B cell (primary cell): ENCODE measurements at regions not wholly inside any gene's neighbourhood (a gene's known extent, or its start where the extent isn't known, plus 50 kb on each side); places are given as distances from the start of the nearest gene placed in this dataset.
"Not testable (repeated sequence)": the region's sequence is repeated elsewhere in the genome, so short reads cannot be mapped to it uniquely, and the experiment has no call there.

Source experiments
- ATAC-seq: fragments of 200-7000 bp; cut with Tn5 transposase; one replicate; pipeline ENCODE4 v1.10.0; 2021; ENCODE audit warnings: low read depth, mild to moderate bottlenecking, moderate number of reproducible peaks, moderate library complexity
- CTCF ChIA-PET: fragments of 350-600 bp; sonication (Branson Sonifier 250); formaldehyde crosslinking; loops from one replicate; lab custom pipeline; 2021; ENCODE audit warnings: antibody characterized with exemption, inconsistent platforms; lab: Charles Lee
- POLR2A ChIA-PET: fragments of 350-600 bp; sonication (Branson Sonifier 250); formaldehyde crosslinking; loops from one replicate; lab custom pipeline; 2021; ENCODE audit warnings: antibody characterized with exemption; lab: Charles Lee
- DNase-seq: peaks from one replicate; pipeline ENCODE4 v3.0.0; 2013
- H2AFZ ChIP-seq: 2 replicates; pipeline ENCODE4 v1.6.1; 2012; ENCODE audit warnings: mild to moderate bottlenecking, low read depth, low read length; ENCODE audit not compliant: insufficient read depth, poor library complexity, severe bottlenecking
- H3K27ac ChIP-seq, 2 donors: 1 replicate in 1 of 2; 2 replicates in 1 of 2; pipeline ENCODE4 v1.5.1; 2012 to 2013; ENCODE audit warnings: low read length in 2 of 2, mild to moderate bottlenecking in 2 of 2, moderate library complexity in 1 of 2
- H3K27me3 ChIP-seq, 4 experiments: fragments of 200-600 bp in 1 of 4; sonication (generic) in 1 of 4; replicated peaks in 1 of 4; 1 replicate in 2 of 4; 2 replicates in 2 of 4; pipeline versions ENCODE4 v1.6.1 to v1.7.0; 2013 to 2016; ENCODE audit warnings: low read length in 3 of 4, mild to moderate bottlenecking in 2 of 4, mixed read lengths in 1 of 4, moderate library complexity in 1 of 4; ENCODE audit not compliant: insufficient read depth in 4 of 4, control insufficient read depth in 3 of 4; ENCODE audit errors: control extremely low read depth in 1 of 4
- H3K36me3 ChIP-seq, 2 experiments: replicated peaks in 1 of 2; 1 replicate in 1 of 2; 2 replicates in 1 of 2; pipeline versions ENCODE4 v1.6.1 to v1.7.1; 2013; ENCODE audit warnings: low read length in 1 of 2; ENCODE audit not compliant: insufficient read depth in 2 of 2, control insufficient read depth in 1 of 2; ENCODE audit errors: control extremely low read depth in 1 of 2, extremely low read depth in 1 of 2
- H3K4me1 ChIP-seq, 2 donors: fragments of 200-600 bp in 1 of 2; sonication (generic) in 1 of 2; 1 replicate in 1 of 2; 2 replicates in 1 of 2; pipeline versions ENCODE4 v1.5.1 to v1.6.1; 2013 to 2017; ENCODE audit warnings: low read length in 2 of 2; ENCODE audit not compliant: control insufficient read depth in 2 of 2, insufficient read depth in 2 of 2
- H3K4me2 ChIP-seq: replicated peaks from 2 replicates; pipeline ENCODE3; 2012; ENCODE audit warnings: mild to moderate bottlenecking, low read depth, low read length; ENCODE audit not compliant: poor library complexity, severe bottlenecking
- H3K4me3 ChIP-seq, 5 experiments: fragments of 200-600 bp in 1 of 5; sonication (generic) in 1 of 5; 1 replicate in 3 of 5; 2 replicates in 2 of 5; pipeline versions ENCODE4 v1.5.1 to v1.7.0; 2011 to 2016; ENCODE audit warnings: low read length in 4 of 5, mild to moderate bottlenecking in 4 of 5, low read depth in 2 of 5, control low read depth in 1 of 5, moderate library complexity in 1 of 5; ENCODE audit not compliant: insufficient read depth in 1 of 5; ENCODE audit errors: control extremely low read depth in 1 of 5, extremely low read depth in 1 of 5
- H3K79me2 ChIP-seq: fragments of 200-600 bp; sonication (generic); one replicate; pipeline ENCODE4 v1.6.0; 2016; ENCODE audit warnings: low read length; ENCODE audit not compliant: control insufficient read depth, insufficient read depth
- H3K9ac ChIP-seq: fragments of 200-600 bp; sonication (generic); 2 replicates; pipeline ENCODE4 v1.6.1; 2017; ENCODE audit warnings: mild to moderate bottlenecking, low read length, moderate library complexity
- H3K9me3 ChIP-seq, 3 donors: one replicate each; pipeline versions ENCODE4 v1.6.1 to v1.7.1; 2013; ENCODE audit warnings: low read length in 2 of 3; ENCODE audit not compliant: control insufficient read depth in 2 of 3, insufficient read depth in 1 of 3; ENCODE audit errors: control extremely low read depth in 1 of 3
- H4K20me1 ChIP-seq: 2 replicates; pipeline ENCODE4 v1.6.0; 2012; ENCODE audit warnings: mild to moderate bottlenecking, low read length; ENCODE audit not compliant: insufficient read depth, control insufficient read depth, poor library complexity, severe bottlenecking
- H3K27ac Mint-ChIP-seq: one replicate; pipeline ENCODE4 v1.8.0; 2021; ENCODE audit warnings: mixed read lengths
- H3K27me3 Mint-ChIP-seq: one replicate; pipeline ENCODE4 v1.8.0; 2021; ENCODE audit warnings: mixed read lengths
- H3K4me1 Mint-ChIP-seq: one replicate; pipeline ENCODE4 v1.8.0; 2021; ENCODE audit warnings: mixed read lengths
- H3K4me3 Mint-ChIP-seq: one replicate; pipeline ENCODE4 v1.8.0; 2021; ENCODE audit warnings: mixed read lengths
- H3K9me3 Mint-ChIP-seq: one replicate; pipeline ENCODE4 v1.8.0; 2022; ENCODE audit warnings: mixed read lengths; ENCODE audit not compliant: insufficient read depth
- EZH2 ChIP-seq: IDR thresholded peaks from 2 replicates; pipeline ENCODE4 v1.6.1; 2012; ENCODE audit warnings: borderline replicate concordance, low read depth, mild to moderate bottlenecking, moderate library complexity, low read length; ENCODE audit not compliant: insufficient read depth, poor library complexity, severe bottlenecking
- WGBS: methylation state at CpG from one replicate; pipeline ENCODE4 v1.1.5; 2013; ENCODE audit warnings: missing lambda C conversion rate; ENCODE audit not compliant: insufficient coverage; 5-methylcytosine and 5-hydroxymethylcytosine counted together
- intact Hi-C: fragments of 100-400 bp; cut with micrococcal nuclease; formaldehyde crosslinking; loops from one replicate; pipeline ENCODE4 v1.10.0; 2022
- TF ChIP-seq, protein P1 (sequence below): fragments of 200-600 bp; IDR thresholded peaks from one replicate; pipeline ENCODE4 v1.8.0; 2022; ENCODE audit warnings: antibody characterized with exemption, mild to moderate bottlenecking

DNA sequence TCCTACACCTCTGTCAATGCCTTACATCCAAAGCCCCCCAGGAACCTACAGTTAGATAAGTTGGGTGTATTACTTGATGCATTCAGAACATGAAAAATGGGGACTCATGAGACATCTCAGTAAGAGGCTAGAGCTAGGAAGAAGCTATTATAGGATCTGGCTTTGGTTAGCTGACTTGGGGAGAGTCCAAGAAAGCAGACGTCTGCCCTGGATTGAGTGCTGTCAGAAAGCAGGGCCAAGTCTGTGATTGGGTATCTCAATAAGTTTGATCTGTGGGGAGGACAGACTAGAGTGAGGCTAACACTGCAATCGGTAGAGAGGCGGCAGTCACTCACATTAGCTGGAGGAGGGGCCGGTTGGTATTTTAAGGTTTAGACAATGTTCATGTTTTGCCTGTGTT, 79.4 kb upstream of the LRFN2 start:
- Histone ChIP-seq H3K9me3 (peaks cover 0 to 43% (median 24%) of the 10 kb centered on the region in 3 donors), H4K20me1 (no peaks in the 10 kb centered on the region), H3K79me2 (no peaks in the 10 kb centered on the region), H3K36me3 (no peaks in the 10 kb centered on the region), H3K27ac (no peak overlapping the region), H3K4me1 (no peaks in the 10 kb centered on the region), H3K4me3 (no peak overlapping the region), H2AFZ (no peak overlapping the region), H3K9ac (no peak overlapping the region), H3K4me2 (no peak overlapping the region), H3K27me3 (no peaks in the 10 kb centered on the region)
- Mint-ChIP-seq H3K4me3 (no peak overlapping the region), H3K27ac (no peak overlapping the region), H3K4me1 (no peaks in the 10 kb centered on the region), H3K9me3 (peaks cover 13% of the 10 kb centered on the region), H3K27me3 (peaks cover 7% of the 10 kb centered on the region)
- intact Hi-C loops, result no loop called here
- POLR2A ChIA-PET, result no interaction called here
- 94% methylated on average over 4 of the region's 4 CpGs for WGBS
- ATAC-seq (no peak), DNase-seq (no peak)
- no peak for TF ChIP-seq EZH2
- TF ChIP-seq, protein P1, sequence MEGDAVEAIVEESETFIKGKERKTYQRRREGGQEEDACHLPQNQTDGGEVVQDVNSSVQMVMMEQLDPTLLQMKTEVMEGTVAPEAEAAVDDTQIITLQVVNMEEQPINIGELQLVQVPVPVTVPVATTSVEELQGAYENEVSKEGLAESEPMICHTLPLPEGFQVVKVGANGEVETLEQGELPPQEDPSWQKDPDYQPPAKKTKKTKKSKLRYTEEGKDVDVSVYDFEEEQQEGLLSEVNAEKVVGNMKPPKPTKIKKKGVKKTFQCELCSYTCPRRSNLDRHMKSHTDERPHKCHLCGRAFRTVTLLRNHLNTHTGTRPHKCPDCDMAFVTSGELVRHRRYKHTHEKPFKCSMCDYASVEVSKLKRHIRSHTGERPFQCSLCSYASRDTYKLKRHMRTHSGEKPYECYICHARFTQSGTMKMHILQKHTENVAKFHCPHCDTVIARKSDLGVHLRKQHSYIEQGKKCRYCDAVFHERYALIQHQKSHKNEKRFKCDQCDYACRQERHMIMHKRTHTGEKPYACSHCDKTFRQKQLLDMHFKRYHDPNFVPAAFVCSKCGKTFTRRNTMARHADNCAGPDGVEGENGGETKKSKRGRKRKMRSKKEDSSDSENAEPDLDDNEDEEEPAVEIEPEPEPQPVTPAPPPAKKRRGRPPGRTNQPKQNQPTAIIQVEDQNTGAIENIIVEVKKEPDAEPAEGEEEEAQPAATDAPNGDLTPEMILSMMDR, result no peak
- CTCF ChIA-PET, result no interaction called here

DNA sequence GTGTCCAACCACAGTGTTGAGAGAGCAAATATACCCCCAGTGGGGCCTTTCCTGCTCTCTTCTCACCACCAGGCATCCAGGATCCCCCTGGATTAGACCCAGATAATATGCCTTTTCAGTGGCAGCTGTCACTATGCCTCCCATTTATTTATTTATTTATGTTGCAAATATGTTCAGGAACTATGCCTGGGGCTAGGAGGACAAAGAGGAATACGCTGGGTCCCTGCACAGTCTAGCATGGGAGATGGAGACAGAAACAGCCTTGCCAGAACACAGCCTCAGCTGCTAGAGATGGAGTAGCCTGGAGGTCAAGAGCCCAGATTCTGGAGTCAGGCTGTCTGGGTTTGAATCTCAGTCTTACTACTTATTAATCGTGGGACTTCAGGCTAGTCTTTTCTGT, 74.6 kb upstream of the LRFN2 start:
- no peaks in the 10 kb centered on the region for H3K27me3 ChIP-seq
- H3K4me2 ChIP-seq, result no peak overlapping the region
- no peak overlapping the region for H3K9ac ChIP-seq
- no peaks in the 10 kb centered on the region for H3K36me3 ChIP-seq
- Mint-ChIP-seq H3K4me1 (no peaks in the 10 kb centered on the region), H3K4me3 (no peak overlapping the region), H3K27me3 (peaks cover 6% of the 10 kb centered on the region), H3K27ac (no peak overlapping the region), H3K9me3 (peaks cover 13% of the 10 kb centered on the region)
- DNase-seq (no peak), ATAC-seq (no peak)
- POLR2A ChIA-PET, result no interaction called here
- TF ChIP-seq, protein P1, result no peak
- TF ChIP-seq EZH2, result no peak
- no peaks in the 10 kb centered on the region for H3K4me1 ChIP-seq
- no peak overlapping the region for H3K27ac ChIP-seq
- H3K79me2 ChIP-seq, result no peaks in the 10 kb centered on the region
- intact Hi-C loops, result no loop called here
- peaks cover 0 to 42% (median 24%) of the 10 kb centered on the region in 3 donors for H3K9me3 ChIP-seq
- no peak overlapping the region for H2AFZ ChIP-seq
- H3K4me3 ChIP-seq, result no peak overlapping the region
- CTCF ChIA-PET, result no interaction called here
- H4K20me1 ChIP-seq, result no peaks in the 10 kb centered on the region
- WGBS, result no CpG with 5 or more reads among the region's 2 CpGs

DNA sequence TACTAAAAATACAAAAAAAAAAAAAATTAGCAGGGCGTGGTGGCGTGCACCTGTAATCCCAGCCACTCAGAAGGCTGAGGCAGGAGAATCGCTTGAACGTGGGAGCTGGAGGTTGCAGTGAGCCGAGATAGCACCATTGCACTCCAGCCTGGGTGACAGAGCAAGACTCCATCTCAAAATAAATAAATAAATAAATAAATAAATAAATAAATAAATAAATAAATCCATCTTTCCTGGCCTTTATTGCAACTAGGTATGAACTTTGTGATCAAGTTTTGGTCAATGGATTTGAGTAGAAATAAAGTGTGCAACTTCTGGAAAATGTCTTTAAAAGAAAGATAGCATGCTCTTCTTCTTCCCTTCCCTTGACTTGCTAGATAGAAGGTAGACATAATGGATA, 69.6 kb upstream of the LRFN2 start:
- H3K4me2 ChIP-seq, H3K9me3 ChIP-seq, H3K4me1 ChIP-seq, H4K20me1 ChIP-seq, H3K36me3 ChIP-seq, H3K27me3 Mint-ChIP-seq, H3K79me2 ChIP-seq, H3K27ac Mint-ChIP-seq, CTCF ChIA-PET, ATAC-seq, H3K4me3 Mint-ChIP-seq, POLR2A ChIA-PET, H2AFZ ChIP-seq, intact Hi-C loops, H3K4me3 ChIP-seq, H3K4me1 Mint-ChIP-seq, H3K9ac ChIP-seq, DNase-seq, H3K27ac ChIP-seq, H3K9me3 Mint-ChIP-seq, H3K27me3 ChIP-seq: not testable (repeated sequence)
- WGBS, result no CpG with 5 or more reads among the region's 5 CpGs
